A673 (cell line): ENCODE measurements at regions not wholly inside any gene's neighbourhood (a gene's known extent, or its start where the extent isn't known, plus 50 kb on each side); places are given as distances from the start of the nearest gene placed in this dataset.

Experiments used
- BruUV-seq: library from RNA; stranded (reverse); fragments of 400-500 nt; replicated peaks from 2 replicates; lab custom pipeline; 2021; lab: Mats Ljungman, UMichigan
- CTCF ChIA-PET: fragments of 300-600 bp; sonication (Branson Sonifier 250); formaldehyde crosslinking; loops from one replicate; lab custom pipeline; 2022; ENCODE audit warnings: antibody characterized with exemption; lab: Charles Lee
- POLR2A ChIA-PET: fragments of 300-600 bp; sonication (Branson Sonifier 250); formaldehyde crosslinking; loops from one replicate; lab custom pipeline; 2022; ENCODE audit warnings: antibody characterized with exemption; ENCODE audit not compliant: low non-redundant PET; lab: Charles Lee
- DNase-seq: peaks from one replicate; pipeline ENCODE4 v3.0.0-alpha.2; 2015; ENCODE audit warnings: low spot score
- H3K27ac ChIP-seq: fragments of 200-600 bp; sonication (generic); 2 replicates; pipeline ENCODE4 v1.5.1; 2016; ENCODE audit warnings: mixed run types, low read depth, mild to moderate bottlenecking, mixed read lengths, antibody characterized with exemption, low read length; ENCODE audit not compliant: poor library complexity, severe bottlenecking
- H3K27me3 ChIP-seq: fragments of 200-600 bp; sonication (generic); replicated peaks from 2 replicates; pipeline ENCODE4 v1.6.1; 2017; ENCODE audit warnings: mixed run types, low read depth, mild to moderate bottlenecking, mixed read lengths, antibody characterized with exemption, low read length; ENCODE audit not compliant: insufficient read depth, poor library complexity
- H3K36me3 ChIP-seq: fragments of 200-600 bp; sonication (generic); 2 replicates; pipeline ENCODE4 v1.6.1; 2016; ENCODE audit warnings: mixed run types, mild to moderate bottlenecking, mixed read lengths, antibody characterized with exemption, low read length; ENCODE audit not compliant: insufficient read depth, poor library complexity, severe bottlenecking
- H3K4me1 ChIP-seq: fragments of 200-600 bp; sonication (generic); 2 replicates; pipeline ENCODE4 v1.6.1; 2017; ENCODE audit warnings: mixed run types, mild to moderate bottlenecking, mixed read lengths, antibody characterized with exemption, low read length; ENCODE audit not compliant: insufficient read depth, poor library complexity, severe bottlenecking
- H3K4me3 ChIP-seq: fragments of 200-600 bp; sonication (generic); 2 replicates; pipeline ENCODE4 v1.5.1; 2016; ENCODE audit warnings: low read depth, mixed run types, mild to moderate bottlenecking, mixed read lengths, low read length; ENCODE audit not compliant: poor library complexity, severe bottlenecking
- H3K9me3 ChIP-seq: fragments of 200-600 bp; sonication (generic); 2 replicates; pipeline ENCODE4 v1.6.1; 2016; ENCODE audit warnings: mixed run types, low read depth, mild to moderate bottlenecking, mixed read lengths, antibody characterized with exemption, low read length; ENCODE audit not compliant: poor library complexity, severe bottlenecking
- CTCF ChIP-seq: fragments of 300-800, 200-600 bp; sonication (generic); conservative IDR thresholded peaks from 2 replicates; pipeline ENCODE4 v1.5.1; 2017; ENCODE audit warnings: low read depth, mild to moderate bottlenecking, antibody characterized with exemption, low read length, moderate library complexity, mixed read lengths
- EZH2 ChIP-seq: fragments of 200-600 bp; sonication (generic); IDR thresholded peaks from 2 replicates; pipeline ENCODE4 v1.6.1; 2017; ENCODE audit warnings: borderline replicate concordance, low read depth, mild to moderate bottlenecking, mixed read lengths, antibody characterized with exemption, low read length; ENCODE audit not compliant: poor library complexity, severe bottlenecking
- intact Hi-C: fragments of 100-400 bp; cut with micrococcal nuclease; formaldehyde crosslinking; loops from one replicate; pipeline ENCODE4 v1.10.0; 2022; ENCODE audit not compliant: unreplicated experiment

- Histone ChIP-seq H3K4me1 (no peaks in the 10 kb centered on the region), H3K9me3 (no peaks in the 10 kb centered on the region), H3K4me3 (no peak overlapping the region), H3K36me3 (no peaks in the 10 kb centered on the region), H3K27me3 (peaks cover 6% of the 10 kb centered on the region), H3K27ac (no peak overlapping the region)
- TF ChIP-seq EZH2, result no peak
- TF ChIP-seq CTCF, result no peak
- POLR2A ChIA-PET, result no interaction called here
- BruUV-seq, result no TSS peak
- intact Hi-C loops, result no loop called here
- DNase-seq, result no peak
- CTCF ChIA-PET, result no interaction called here
Observed at GRCh38 chr15:36210426-36210825, 369.0 kb upstream of the CDIN1 start.

- H3K9me3 ChIP-seq, result peaks cover 3% of the 10 kb centered on the region
- DNase-seq, result no peak
- no peaks in the 10 kb centered on the region for H3K4me1 ChIP-seq
- TF ChIP-seq CTCF, result no peak
- no peak for TF ChIP-seq EZH2
- H3K27ac ChIP-seq, result no peak overlapping the region
- intact Hi-C loops, result no loop called here
- H3K4me3 ChIP-seq, result no peak overlapping the region
- no peaks in the 10 kb centered on the region for H3K36me3 ChIP-seq
- ChIA-PET CTCF (no interaction called here), POLR2A (no interaction called here)
- no TSS peak for BruUV-seq
- H3K27me3 ChIP-seq, result no peaks in the 10 kb centered on the region
Observed at GRCh38 chr15:36218322-36218721, 361.1 kb upstream of the CDIN1 start.

- no TSS peak for BruUV-seq
- POLR2A ChIA-PET, result no interaction called here
Observed at GRCh38 chr15:36218991-36219390, 360.4 kb upstream of the CDIN1 start.

GRCh38 chr15:36221992-36222391 is 357.4 kb upstream of the CDIN1 start:
- no peak overlapping the region for H3K4me3 ChIP-seq
- intact Hi-C loops, result no loop called here
- TF ChIP-seq CTCF (no peak), EZH2 (no peak)
- no peaks in the 10 kb centered on the region for H3K27me3 ChIP-seq
- DNase-seq, result no peak
- no peaks in the 10 kb centered on the region for H3K4me1 ChIP-seq
- peaks cover 3% of the 10 kb centered on the region for H3K9me3 ChIP-seq
- BruUV-seq, result no TSS peak
- ChIA-PET POLR2A (no interaction called here), CTCF (no interaction called here)
- H3K36me3 ChIP-seq, result no peaks in the 10 kb centered on the region
- H3K27ac ChIP-seq, result no peak overlapping the region

More at GRCh38 chr15:36218991-36219390, 360.4 kb upstream of the CDIN1 start:
- no peaks in the 10 kb centered on the region for H3K4me1 ChIP-seq
- CTCF ChIA-PET, result no interaction called here
- no peak overlapping the region for H3K27ac ChIP-seq
- peaks cover 3% of the 10 kb centered on the region for H3K9me3 ChIP-seq
- H3K4me3 ChIP-seq, result no peak overlapping the region
- intact Hi-C loops, result no loop called here
- no peaks in the 10 kb centered on the region for H3K36me3 ChIP-seq
- TF ChIP-seq EZH2, result no peak
- no peaks in the 10 kb centered on the region for H3K27me3 ChIP-seq
- DNase-seq, result no peak
